Posterior vena cava (tissue), 2 donors: ENCODE measurements at regions not wholly inside any gene's neighbourhood (a gene's known extent, or its start where the extent isn't known, plus 50 kb on each side); places are given as distances from the start of the nearest gene placed in this dataset.

ENCODE experiments used
- DNase-seq: peaks from one replicate; pipeline ENCODE4 v3.0.0-alpha.2; 2020; ENCODE audit warnings: low spot score
- intact Hi-C, 2 donors: fragments of 100-400 bp; cut with DNase I; formaldehyde crosslinking; loops; one replicate each; pipeline versions ENCODE4 v1.14.1 to v1.14.2; 2022 to 2023
- donor health status: DM: yes; HTN: yes; CAD: no.
- donor health status: DM: yes; HTN: yes; CAD: no.

GRCh38 chr1:83545066-83545862 lies 453.7 kb downstream of the TTLL7 start:
- DNase-seq: no peak
- intact Hi-C loops: no loop called here

- no peak for DNase-seq
- intact Hi-C loops: no loop called here
Observed at GRCh38 chr1:83543222-83543973, 455.5 kb downstream of the TTLL7 start.

- intact Hi-C loops: no loop called here
Observed at GRCh38 chr1:83531521-83532309, 467.2 kb downstream of the TTLL7 start.

GRCh38 chr1:83530506-83530905 lies 468.4 kb downstream of the TTLL7 start:
- intact Hi-C loops: no loop called here
- no peak for DNase-seq

More at GRCh38 chr1:83531521-83532309, 467.2 kb downstream of the TTLL7 start:
- no peak for DNase-seq

GRCh38 chr1:83527987-83528386 lies 470.9 kb downstream of the TTLL7 start:
- no peak for DNase-seq
- intact Hi-C loops: no loop called here

- intact Hi-C loops: no loop called here
Observed at GRCh38 chr1:83520797-83521196, 478.1 kb downstream of the TTLL7 start.

GRCh38 chr1:83516369-83516768 lies 482.6 kb downstream of the TTLL7 start:
- intact Hi-C loops: no loop called here
- no peak for DNase-seq

More at GRCh38 chr1:83520797-83521196, 478.1 kb downstream of the TTLL7 start:
- DNase-seq: no peak

GRCh38 chr1:83515578-83516154 lies 483.3 kb downstream of the TTLL7 start:
- intact Hi-C loops: no loop called here
- no peak for DNase-seq

GRCh38 chr1:83512373-83513193 lies 486.3 kb downstream of the TTLL7 start:
- DNase-seq: no peak
- intact Hi-C loops: no loop called here

- intact Hi-C loops: no loop called here
Observed at GRCh38 chr1:83511146-83511726, 487.7 kb downstream of the TTLL7 start.

GRCh38 chr1:83509301-83509781 lies 489.6 kb downstream of the TTLL7 start:
- intact Hi-C loops: no loop called here
- no peak for DNase-seq

More at GRCh38 chr1:83511146-83511726, 487.7 kb downstream of the TTLL7 start:
- DNase-seq: no peak

- DNase-seq: no peak
- intact Hi-C loops: no loop called here
Observed at GRCh38 chr1:83508485-83509151, 490.3 kb downstream of the TTLL7 start.

- DNase-seq: no peak
- intact Hi-C loops: no loop called here
Observed at GRCh38 chr1:83505148-83505547, 493.8 kb downstream of the TTLL7 start.

GRCh38 chr1:83503153-83503552 lies 495.8 kb downstream of the TTLL7 start:
- no peak for DNase-seq
- intact Hi-C loops: no loop called here

- no peak for DNase-seq
- intact Hi-C loops: no loop called here
Observed at GRCh38 chr1:83500987-83501591, 497.8 kb downstream of the TTLL7 start.

- no peak for DNase-seq
- intact Hi-C loops: no loop called here
Observed at GRCh38 chr1:83500531-83500930, 498.4 kb downstream of the TTLL7 start.

GRCh38 chr1:83499998-83500397 lies 498.9 kb downstream of the TTLL7 start:
- intact Hi-C loops: no loop called here
- no peak for DNase-seq
